Anterior cingulate cortex (tissue), 58 donors: ENCODE measurements at regions not wholly inside any gene's neighbourhood (a gene's known extent, or its start where the extent isn't known, plus 50 kb on each side); places are given as distances from the start of the nearest gene placed in this dataset.
A peak's percentile ranks its signal among the peaks of the same experiment; 100 is the strongest.

Experiments
- DNase-seq, 58 donors: peaks; one replicate each; lab custom pipeline; 2025; lab: John Stamatoyannopoulos, UW

DNA sequence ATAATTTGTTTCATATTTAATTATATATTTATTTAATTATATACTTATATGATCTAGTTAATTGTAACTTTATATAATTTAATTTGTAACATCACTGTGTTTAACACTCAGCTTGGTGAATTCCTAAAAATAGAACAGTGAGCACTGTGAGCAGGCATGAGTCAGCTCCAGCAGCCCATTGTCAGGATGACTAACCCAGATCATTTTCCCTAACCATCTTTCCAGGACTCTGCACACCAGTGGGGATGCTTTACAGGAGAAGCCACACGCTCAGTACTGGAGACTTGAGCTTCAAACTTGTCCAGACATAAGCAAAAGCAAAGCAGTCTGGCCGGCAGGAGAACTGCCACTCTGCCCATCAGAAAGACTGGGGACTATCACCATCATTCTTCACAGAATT lies 446.2 kb upstream of the TRPC7 start:
- DNase-seq, result peak in 12 of 58 donors; percentile 7 to 53 (median 20)

DNA sequence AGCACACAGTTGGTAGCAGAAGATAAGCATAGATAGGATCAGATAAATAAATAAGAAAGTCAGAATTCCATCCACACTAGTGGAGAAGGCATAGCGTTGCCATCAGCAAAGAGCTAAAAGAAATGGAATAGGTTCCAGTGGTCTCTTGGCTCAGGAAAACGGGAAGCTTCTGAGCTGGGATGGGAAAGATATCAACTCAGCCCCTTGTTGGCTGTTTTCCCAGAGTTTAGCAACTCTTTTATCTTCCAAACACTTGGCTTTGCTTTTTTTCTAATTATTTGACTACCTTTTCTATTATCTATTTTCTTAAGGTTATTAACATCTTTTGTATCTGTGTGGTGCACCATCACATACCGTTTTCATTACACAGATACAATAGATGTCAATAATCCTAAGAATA lies 445.7 kb upstream of the TRPC7 start:
- DNase-seq, result no peak

DNA sequence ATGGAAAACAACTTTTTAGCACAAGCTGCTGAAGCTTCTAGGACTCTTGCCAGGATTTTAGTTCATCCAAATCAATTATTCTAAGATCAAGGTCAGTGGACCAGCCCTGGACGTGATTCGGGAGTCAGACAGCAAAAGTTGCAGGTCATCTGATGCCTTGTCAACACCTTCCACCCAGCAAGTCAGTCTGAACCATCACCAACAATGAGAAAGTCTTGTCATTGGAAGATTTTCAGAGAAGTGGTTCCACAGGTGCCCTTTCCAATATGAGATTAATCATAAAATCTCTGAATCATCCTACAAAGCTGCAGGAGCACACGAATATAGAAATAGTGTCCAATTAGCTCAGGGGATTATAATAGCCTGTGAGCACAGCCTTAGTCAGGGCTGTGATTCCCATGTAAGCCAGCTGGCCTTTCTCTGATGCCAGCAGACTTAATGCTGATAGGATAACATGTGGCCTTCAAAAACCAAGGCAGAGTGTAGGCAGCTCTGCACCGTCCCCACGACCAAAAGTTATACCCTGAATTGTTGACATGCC lies 445.0 kb upstream of the TRPC7 start:
- DNase-seq, result peak in 12 of 58 donors; percentile 5 to 40 (median 20)

DNA sequence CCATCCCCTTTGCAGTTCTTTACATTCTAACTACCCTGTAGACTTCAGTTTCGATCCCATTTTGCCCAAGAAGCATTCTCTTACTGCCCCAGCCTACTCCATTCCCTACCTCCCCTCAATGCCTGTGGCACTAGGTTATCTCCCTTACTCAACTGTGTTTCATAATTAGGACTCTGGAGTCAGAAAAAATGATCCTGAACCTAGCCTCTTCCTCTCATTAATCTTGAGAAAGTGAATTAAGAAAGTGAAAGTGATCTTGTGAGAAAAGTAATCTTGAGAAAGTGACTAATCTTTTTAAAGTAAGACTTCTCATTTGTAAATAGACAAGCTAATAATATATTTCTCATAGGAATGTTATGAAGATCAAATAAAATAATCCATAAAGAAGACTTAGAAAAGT lies 444.0 kb upstream of the TRPC7 start:
- DNase-seq, result no peak

DNA sequence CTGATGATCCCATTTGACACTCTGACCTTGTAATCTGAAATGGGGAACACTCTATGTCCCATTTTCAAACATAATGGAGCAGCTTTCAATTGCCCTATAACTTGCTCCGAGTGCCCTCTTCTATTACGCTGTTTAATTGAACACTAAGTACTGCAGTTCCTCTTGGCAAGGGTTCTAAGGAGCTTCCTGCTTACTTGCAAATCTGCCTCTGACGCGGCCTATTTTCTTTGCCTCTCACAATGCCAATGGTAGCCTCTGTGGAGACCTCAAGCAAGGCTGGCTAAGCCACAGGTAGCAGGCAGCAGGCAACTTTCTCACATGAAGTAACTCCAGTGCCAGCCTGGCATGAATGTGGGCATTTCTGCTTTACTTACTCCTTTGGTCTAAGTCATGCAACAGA lies 443.4 kb upstream of the TRPC7 start:
- no peak for DNase-seq

DNA sequence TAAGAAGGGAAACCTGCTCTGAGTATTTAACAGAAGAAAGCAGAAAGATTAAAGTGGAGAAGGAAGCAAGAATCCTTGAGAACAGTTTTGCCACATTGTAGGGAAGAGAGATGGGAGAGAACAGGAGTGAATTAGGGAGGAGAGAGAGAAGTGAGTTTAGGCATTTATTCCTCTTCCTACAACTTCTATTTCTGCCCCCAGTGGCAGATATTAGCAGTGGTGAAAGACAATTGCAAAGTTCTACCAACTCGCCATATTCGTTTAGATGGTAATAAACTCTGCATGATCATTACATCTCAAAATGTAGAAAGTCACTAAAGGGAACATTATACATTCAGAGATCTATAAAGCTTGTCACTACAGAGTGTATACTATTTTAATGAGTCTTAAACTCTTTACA lies 440.1 kb upstream of the TRPC7 start:
- DNase-seq, result no peak

DNA sequence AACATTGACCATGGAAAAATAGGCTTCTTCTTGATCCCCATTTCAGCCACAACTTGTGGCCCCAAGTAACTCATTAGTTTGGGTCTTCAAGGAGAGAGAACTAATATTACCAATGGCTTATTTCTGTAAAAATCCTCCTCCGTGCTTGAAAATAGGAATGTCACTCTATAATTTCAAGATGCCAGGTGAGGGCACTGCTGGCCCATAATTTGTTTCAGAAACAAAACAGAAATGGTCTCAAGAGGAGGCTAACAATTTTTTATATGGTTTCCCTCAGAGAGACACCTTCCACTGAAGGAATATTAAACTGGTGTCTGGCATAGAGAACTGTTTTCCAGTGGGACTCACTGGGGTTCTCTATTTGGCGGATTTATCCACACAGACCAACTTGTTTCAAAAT lies 437.0 kb upstream of the TRPC7 start:
- peak in 15 of 58 donors; percentile 4 to 37 (median 16) for DNase-seq

DNA sequence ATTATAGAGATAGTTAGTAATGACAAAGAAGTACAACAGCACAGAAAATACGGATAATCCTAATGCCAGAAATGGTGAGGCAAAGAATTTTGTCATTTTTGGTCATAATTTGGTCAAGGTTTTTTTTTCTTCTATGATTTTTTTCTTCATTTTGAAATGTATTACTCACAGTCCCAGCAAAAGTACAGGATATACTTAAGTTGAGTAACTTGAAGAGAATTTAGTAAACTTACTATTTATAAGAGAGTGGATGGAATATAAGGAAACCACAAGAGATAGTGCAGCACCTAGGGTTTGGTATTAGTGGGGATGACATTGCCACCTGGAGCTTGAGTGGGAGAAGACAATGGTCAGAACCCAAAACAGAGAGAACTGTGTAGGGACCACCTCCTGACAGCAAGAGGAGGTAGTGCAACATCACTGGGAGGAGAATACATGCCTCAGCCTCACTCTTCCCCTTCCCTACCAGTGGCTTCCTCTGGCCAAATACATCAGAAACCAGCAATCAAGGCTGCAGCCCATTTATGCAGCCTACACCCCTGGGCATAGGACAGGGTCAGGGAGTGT lies 434.5 kb upstream of the TRPC7 start:
- no peak for DNase-seq

DNA sequence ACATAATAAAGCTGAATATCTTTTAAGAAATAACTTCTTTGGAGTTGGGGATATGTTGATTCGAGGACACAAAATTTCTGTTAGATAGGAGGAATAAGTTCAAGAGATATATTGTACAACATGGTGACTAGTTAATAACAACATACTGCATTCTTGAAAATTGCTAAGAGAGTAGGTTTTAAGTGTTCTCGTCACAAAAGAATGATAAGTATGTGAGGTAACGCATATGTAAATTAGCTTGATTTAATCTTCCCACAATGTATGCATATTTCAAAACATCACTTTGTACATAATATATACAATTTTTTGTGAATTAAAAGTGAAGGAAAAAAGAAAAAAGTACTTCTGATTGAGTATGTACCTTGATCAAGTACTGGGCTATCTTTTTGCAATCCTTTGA lies 428.0 kb upstream of the TRPC7 start:
- DNase-seq, result no peak

DNA sequence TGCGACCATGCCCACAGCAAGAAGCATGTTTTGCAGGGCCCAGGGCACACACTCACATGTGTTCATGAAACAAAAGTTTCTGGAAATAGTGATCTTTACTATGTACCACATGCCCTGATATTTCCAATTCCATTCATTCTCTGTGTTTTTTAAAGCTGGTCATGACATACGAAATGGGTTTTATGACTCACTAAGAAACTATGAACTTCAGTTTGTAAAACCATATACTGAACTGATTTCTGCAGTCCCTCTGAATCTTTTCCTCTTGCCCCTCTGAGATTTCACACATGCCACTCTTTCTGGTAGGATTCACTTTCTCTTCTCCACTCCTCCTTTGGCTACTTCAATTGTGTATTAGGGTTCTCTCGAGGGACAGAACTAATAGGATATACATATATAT lies 416.1 kb upstream of the TRPC7 start:
- DNase-seq, result no peak

DNA sequence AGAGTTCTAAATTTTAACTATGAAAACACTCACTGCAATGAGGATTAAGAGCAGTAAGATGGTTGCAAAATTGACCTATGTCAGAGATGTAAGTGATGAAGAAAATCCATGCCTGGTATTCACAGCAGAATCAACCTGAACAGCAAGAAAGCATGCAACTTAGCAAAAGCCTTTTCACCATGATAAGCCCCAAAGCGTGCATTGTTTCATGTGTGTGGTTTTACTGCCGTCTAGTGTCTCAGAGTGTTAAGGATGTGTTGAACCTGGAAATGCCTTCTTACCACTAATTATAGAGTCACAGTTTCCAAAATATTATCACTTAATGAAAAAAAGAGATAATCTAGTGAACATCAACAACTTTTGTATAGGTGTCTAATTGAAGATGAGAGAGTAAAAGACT lies 415.2 kb upstream of the TRPC7 start:
- no peak for DNase-seq

DNA sequence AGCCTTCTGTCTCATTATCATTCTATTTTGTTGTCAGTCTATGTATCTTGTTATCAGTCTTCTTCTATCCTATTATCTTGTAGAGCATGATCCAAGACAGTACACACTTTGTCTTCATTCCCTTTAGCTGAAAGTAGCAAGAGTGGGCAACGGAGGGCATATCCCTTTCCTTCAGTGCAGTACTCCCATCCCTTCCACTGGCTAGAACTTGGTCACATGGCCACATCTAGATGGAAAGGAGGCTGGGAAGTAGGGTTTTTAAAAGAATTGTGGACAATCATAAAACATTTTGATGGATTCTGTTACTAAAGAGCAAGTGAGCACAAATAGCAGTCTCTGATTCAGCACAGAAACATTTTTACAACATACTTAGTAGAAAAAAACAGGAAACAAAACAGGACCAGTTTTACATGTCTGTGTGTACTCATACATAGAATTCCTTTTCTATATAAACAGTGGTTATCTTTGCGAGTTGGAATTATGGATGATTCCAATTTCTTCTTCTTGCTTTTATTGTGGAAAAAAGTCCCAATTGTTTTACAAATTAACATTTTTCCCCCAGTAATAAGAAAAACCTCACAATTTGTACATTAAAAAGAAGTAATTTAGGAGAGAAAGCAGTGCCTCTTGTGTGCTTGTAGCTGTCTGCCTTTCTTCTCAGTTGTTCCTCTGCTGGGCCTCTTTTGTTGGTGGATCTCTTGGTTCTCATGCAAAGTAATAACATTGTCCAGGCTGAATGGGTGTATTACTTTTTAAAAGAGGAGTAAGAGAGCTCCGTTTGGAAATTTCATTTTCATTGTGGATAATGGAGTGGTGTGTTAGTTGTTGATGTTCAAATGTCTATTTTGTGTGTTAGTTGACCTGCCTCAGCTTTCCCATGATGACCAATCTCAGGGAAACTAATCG lies 410.9 kb upstream of the TRPC7 start:
- DNase-seq, result no peak

DNA sequence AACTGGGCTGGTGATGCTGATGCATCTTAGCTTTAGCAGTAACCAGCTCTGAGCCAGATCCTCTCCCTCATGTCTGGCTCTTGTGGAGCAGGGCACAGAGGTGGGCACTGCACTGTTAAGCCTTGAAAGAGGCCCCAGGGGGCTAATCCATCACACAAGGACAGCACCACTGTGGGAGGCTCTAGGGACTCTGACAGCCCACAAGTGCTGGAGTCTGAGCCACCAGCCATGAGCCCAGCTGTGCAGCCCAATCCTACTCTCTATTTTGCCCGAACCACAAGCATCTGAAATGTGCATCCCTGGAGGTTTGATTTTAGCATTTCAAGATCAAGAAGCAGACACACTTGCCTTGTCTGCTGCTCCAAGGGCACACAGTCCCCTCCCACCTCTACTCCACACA lies 407.1 kb upstream of the TRPC7 start:
- no peak for DNase-seq

DNA sequence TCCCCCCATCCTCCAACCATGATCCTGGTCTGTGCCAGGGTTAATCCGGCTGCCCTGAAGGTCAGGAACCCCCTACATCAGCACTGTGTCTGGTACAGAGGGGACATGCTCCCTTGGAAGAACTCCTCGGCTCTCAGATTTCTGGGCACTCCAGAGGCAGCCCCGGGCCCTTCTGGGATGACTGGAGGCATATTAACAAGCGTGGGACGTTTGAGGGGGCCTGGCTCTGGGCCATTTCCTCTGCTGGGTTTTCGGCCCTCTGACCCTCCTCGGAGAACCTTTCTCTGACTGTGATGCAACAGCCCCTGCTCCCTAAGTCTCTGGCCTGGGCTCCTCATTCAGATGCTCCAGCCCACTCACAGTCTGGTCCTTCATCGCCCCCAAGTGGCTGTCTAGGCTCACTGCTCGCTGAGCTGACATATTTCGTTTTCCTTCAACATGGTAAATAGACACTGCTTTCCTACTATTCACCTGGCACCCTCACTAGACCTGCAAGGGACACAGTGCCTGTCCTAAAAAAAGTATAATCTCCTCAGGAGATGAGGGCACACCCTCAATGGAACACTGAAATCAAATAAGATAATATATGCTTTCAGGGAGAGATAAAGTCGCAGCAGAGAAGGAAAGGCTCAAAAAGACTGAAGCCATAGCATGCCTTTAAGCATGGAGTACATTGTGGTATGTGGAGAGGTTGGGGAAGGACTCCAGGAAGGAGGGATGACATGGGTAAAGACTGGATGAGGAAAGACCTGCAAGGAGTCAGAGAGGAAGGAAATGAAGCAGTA lies 404.7 kb upstream of the TRPC7 start:
- DNase-seq, result peak in 49 of 58 donors; percentile 10 to 78 (median 41)

DNA sequence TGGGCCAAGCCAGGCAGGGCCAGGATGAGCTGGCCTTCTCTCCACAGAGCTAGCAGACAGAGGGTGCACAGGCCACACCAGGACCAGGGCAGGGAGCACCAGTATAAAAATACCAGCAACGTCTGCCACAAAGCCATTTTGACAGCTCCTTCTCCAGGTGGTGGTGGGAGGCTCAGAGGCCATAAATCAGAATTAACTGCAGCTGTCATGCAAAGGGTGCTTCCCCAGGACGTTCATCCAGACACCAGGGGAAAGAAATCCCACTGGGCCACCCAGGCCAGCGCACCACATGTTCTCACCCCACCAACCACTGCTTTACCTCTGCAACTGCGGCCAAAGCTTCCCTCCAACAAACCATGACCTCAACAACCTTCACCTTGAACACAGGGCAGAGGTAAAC lies 403.7 kb upstream of the TRPC7 start:
- no peak for DNase-seq

DNA sequence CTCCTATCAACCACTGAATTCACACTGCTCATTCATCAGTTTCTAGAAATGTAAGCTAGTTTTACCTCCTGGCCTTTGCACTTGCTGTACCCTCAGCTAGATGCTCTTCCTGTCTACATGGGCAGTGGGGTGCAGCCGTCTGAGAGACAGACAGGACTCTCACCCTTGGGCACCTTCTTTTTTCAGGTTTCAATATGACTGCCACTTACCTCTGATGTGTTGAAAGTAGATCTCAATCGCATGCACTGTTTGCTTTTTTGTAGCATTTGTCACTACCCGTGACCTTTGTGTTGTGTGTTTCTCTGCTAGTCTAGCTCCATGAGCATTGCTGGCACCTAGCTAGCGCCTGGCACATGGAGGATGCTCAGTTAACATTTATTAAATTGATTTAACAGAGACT lies 403.1 kb upstream of the TRPC7 start:
- no peak for DNase-seq

DNA sequence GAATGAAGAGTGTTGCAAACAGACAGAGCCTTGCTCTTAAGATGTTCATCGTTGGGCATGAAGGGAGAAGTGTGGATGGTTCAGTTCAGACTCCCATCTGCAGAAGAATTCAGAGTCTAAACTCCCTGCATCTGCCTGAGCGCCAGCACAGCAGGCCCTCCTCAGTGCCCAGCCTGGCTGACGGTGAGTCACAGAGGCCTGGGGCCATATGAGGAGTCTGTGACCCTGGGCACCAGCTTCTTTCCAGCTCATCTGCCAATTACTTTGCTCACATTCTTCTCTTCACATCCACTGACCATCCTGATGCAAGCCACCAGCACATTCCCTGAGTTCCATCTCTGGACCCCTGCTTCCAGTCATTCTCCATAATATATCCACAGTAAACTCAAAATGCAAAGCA lies 401.1 kb upstream of the TRPC7 start:
- no peak for DNase-seq

DNA sequence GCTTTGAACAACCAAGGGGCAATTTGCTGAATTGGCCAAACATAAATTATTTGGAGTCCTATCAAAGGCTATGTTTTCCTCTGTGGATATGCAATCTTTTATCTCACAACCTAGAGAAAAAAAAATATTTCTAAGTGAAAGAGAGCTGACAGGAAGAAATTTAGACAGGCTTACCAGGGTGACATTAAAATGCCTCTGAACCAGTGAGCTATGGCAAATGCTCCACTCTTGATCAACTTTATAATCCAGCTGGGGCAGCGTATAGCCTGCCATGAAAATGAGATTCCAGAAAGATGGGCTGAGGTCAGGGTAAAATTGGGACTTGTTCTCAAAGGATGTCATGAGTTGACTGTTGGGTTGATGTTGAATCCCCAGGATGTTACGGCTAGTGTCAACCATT lies 399.3 kb upstream of the TRPC7 start:
- no peak for DNase-seq

DNA sequence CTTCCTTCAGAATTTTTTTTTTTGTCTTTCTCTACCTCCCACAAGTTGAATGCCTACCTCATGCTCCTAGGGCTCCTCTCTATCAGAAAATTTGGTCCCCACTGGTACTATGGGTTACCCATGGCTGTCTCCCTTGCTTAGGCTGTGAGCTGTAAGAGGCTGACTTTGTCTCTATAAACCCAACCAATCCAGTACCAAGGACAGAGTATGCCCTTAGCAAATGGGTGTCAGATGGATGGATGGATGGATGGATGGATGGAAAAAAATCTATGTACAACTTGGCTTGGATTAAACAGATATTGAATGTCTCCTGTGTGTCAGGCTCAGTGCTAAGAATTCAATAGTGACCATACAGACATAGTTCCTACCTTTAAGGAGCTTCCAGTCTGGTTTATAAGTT lies 398.2 kb upstream of the TRPC7 start:
- DNase-seq, result no peak

DNA sequence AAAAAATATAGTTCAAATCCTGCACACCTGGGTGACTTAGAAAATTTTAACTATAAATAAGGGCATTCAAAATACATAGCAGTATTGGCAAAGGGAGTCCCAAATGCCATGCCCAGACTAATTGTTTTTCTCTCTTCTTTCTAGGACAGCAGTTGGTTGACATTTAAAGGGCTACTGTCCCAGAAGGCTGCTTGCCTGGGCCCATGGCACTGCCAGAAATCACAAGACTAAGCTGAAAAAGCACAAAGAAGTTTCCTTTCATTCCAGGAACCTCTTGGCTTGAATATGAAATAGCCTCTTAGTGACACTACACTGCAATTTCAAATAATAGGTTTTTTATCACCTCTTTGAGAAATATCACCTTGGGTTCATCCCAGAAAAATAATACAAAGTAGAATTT lies 388.9 kb upstream of the TRPC7 start:
- DNase-seq, result peak in 16 of 58 donors; percentile 9 to 64 (median 24)

DNA sequence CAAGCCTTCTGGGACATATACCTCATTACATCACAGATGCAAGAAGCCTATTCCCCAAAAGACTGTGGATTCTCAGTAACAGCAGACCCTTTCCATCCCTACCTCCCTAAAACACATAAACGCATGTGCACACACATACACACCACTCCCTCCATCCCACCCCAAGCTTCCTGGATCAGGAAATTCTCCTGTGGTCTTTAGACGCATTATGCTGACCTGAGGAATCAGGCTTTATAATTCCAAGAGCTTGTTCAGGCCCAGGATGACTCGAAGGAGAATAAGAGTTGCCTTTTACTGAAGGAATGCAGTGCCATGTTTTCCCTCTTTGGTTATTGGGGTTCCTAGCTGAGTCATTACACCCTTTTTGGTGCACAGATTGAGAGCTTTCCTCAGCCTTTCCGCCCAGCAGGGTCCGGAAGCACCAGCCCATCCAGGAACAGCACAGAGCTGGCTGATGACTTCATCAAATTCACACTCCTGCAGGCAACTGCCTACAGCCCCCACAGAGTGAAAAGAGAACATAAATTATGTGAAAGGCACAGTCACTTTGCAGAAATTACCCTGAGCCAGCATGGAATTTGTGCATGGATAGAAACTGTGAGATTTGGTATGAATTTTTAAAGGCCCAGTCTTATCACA lies 385.0 kb upstream of the TRPC7 start:
- peak in 21 of 58 donors; percentile 5 to 63 (median 22) for DNase-seq
